LNCaP clone FGC (cell line): ENCODE measurements at regions not wholly inside any gene's neighbourhood (a gene's known extent, or its start where the extent isn't known, plus 50 kb on each side); places are given as distances from the start of the nearest gene placed in this dataset.

Experiments
- DNase-seq: peaks from one replicate; pipeline ENCODE4 v3.0.0-alpha.2; 2011; ENCODE audit warnings: low read depth
- H3K4me3 ChIP-seq: 2 replicates; pipeline ENCODE4 v1.5.1; 2011; ENCODE audit warnings: mild to moderate bottlenecking, low read depth, low read length, control low read depth
- TF ChIP-seq, protein P1 (sequence below): IDR thresholded peaks from 2 replicates; pipeline ENCODE4 v1.5.1; 2012; ENCODE audit warnings: mild to moderate bottlenecking; ENCODE audit not compliant: control insufficient read depth, insufficient read depth; ENCODE audit errors: extremely low read depth

DNA sequence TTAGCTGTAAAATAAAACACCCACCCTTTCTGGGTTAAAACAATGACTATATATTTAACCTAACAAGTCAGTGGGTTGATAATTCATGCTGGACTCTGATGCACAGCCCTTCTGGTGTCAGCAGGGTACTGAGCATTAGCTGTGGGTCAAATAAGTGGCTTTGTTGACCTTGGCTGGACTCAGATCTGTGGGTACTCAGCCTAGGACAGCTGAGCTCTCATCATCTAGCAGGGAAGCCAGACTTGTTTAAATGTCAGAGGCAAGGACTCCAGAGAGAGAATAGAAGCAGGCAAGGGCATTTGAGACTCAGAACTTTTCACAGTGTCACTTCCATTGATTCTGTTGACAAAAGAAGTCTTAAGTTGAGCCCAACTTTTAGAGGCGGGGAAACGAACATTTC lies 1063.8 kb upstream of the CDH8 start:
- no peak overlapping the region for H3K4me3 ChIP-seq
- TF ChIP-seq, protein P1, sequence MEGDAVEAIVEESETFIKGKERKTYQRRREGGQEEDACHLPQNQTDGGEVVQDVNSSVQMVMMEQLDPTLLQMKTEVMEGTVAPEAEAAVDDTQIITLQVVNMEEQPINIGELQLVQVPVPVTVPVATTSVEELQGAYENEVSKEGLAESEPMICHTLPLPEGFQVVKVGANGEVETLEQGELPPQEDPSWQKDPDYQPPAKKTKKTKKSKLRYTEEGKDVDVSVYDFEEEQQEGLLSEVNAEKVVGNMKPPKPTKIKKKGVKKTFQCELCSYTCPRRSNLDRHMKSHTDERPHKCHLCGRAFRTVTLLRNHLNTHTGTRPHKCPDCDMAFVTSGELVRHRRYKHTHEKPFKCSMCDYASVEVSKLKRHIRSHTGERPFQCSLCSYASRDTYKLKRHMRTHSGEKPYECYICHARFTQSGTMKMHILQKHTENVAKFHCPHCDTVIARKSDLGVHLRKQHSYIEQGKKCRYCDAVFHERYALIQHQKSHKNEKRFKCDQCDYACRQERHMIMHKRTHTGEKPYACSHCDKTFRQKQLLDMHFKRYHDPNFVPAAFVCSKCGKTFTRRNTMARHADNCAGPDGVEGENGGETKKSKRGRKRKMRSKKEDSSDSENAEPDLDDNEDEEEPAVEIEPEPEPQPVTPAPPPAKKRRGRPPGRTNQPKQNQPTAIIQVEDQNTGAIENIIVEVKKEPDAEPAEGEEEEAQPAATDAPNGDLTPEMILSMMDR = no peak
- DNase-seq = no peak

DNA sequence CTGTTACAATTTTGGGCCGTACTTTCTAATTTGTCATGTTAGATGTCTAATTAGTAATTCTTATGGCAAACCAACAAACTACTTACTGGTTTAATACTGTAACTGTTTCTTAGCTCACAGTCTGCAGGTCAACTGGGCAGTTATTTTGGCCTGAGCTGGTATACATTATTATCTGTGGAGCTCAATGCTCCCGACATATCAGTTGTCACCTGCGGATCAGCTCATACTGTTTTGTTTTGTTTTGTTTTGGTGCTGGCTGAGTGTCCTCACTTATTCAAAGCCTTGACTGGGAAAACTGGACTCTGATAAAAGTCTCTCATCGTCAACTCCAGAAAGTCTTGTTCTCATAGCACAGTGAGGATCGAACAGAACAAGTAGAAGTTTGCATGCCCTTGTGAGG lies 1060.6 kb upstream of the CDH8 start:
- DNase-seq = no peak
- no peak overlapping the region for H3K4me3 ChIP-seq
- TF ChIP-seq, protein P1 = no peak

DNA sequence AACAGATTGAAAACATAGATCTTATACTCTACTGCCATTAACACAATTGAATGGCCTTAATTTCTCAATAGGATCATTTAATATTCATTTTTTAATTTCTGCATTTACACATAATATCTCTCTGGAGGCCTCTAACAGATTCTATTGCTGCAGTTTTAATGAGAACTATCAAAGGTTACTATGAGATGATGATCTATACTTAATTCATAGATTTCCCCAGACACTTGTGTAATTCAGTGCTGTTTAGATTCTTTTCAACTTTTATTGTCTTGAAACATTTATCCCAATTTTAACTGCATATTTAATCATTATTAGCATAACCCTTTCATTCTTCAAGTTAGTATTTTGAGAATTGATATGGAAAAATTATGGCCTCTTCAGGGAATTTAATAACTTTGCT lies 1056.5 kb upstream of the CDH8 start:
- TF ChIP-seq, protein P1 = no peak
- no peak for DNase-seq
- H3K4me3 ChIP-seq = no peak overlapping the region

DNA sequence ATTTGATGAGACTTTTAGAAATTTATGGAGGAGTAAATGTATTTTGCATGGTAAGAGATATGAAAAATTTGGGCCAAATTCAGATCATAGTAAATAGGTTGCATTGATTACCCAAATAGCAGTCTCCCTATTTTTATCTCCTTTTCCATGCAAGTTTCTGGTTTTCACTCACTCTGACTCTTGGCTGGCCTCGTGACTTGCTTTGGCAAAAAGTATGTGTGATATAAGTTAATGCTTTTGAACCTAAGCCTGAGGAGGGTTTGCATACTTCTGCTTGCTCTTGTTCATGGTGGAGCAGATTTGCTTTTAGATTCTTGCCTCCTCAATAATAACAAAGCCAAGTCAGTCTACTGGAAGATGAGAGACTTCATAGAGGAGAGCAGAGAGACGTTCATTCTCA lies 1045.9 kb upstream of the CDH8 start:
- DNase-seq = no peak
- TF ChIP-seq, protein P1 = no peak
- no peak overlapping the region for H3K4me3 ChIP-seq

GRCh38 chr16:63080746-63081145 lies 1044.5 kb upstream of the CDH8 start:
- no peak for DNase-seq
- TF ChIP-seq, protein P1 = no peak
- H3K4me3 ChIP-seq = no peak overlapping the region

- H3K4me3 ChIP-seq = no peak overlapping the region
- DNase-seq = no peak
- TF ChIP-seq, protein P1 = no peak
Measured at GRCh38 chr16:63069047-63069446, 1032.8 kb upstream of the CDH8 start.

DNA sequence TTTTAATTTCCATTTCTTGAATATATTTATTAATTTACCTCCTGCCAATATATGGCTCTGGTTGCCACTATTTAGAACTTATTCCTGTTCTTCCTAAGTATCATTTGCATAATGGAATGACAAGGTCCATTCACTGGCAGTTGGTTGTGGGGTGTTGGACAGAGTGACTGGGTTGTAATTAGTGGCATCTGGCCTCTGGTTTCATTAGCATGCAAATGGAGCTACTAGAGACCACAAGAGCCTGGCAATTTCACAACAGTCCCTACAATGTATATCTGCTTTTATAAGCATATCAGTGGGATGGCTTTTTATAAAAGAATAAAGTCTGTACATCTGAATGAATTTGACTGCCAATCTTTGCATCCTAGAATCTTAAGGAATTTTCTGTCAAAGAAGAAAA lies 1030.9 kb upstream of the CDH8 start:
- DNase-seq = no peak
- H3K4me3 ChIP-seq = no peak overlapping the region
- TF ChIP-seq, protein P1 = no peak
